Left ventricle myocardium inferior (tissue), 1 donor: ENCODE measurements at regions not wholly inside any gene's neighbourhood (a gene's known extent, or its start where the extent isn't known, plus 50 kb on each side); places are given as distances from the start of the nearest gene placed in this dataset.

Experiments
- DNase-seq: peaks from one replicate; pipeline ENCODE4 v3.0.0-alpha.2; 2020
- H3K27ac ChIP-seq: fragments of 200-600 bp; replicated peaks from 2 replicates; pipeline ENCODE4 v1.8.0; 2021
- H3K27me3 ChIP-seq: fragments of 200-600 bp; 2 replicates; pipeline ENCODE4 v1.8.0; 2021; ENCODE audit warnings: low read depth
- H3K36me3 ChIP-seq: fragments of 200-600 bp; 2 replicates; pipeline ENCODE4 v1.8.0; 2021
- H3K4me1 ChIP-seq: fragments of 200-600 bp; 2 replicates; pipeline ENCODE4 v1.8.0; 2021
- H3K4me3 ChIP-seq: fragments of 200-600 bp; 2 replicates; pipeline ENCODE4 v1.8.0; 2021; ENCODE audit warnings: mild to moderate bottlenecking, moderate library complexity
- H3K9me3 ChIP-seq: fragments of 200-600 bp; replicated peaks from 2 replicates; pipeline ENCODE4 v1.8.0; 2021
- CTCF ChIP-seq: fragments of 200-600 bp; IDR thresholded peaks from 2 replicates; pipeline ENCODE4 v1.8.0; 2021; ENCODE audit warnings: antibody characterized with exemption, mild to moderate bottlenecking, borderline replicate concordance
- intact Hi-C: fragments of 100-400 bp; cut with micrococcal nuclease; formaldehyde crosslinking; loops from one replicate; pipeline ENCODE4 v1.11.0; 2022
- donor health status: DM: no; HTN: yes; CAD: no; lungs with severe emphysema.

- intact Hi-C loops, result no loop called here
- no peak for TF ChIP-seq CTCF
- DNase-seq, result no peak
- no peak overlapping the region for H3K27ac ChIP-seq
- no peak overlapping the region for H3K4me3 ChIP-seq
- H3K9me3 ChIP-seq, result peaks cover 3% of the 10 kb centered on the region
- H3K27me3 ChIP-seq, result no peaks in the 10 kb centered on the region
- peaks cover 10% of the 10 kb centered on the region for H3K4me1 ChIP-seq
- H3K36me3 ChIP-seq, result no peaks in the 10 kb centered on the region
Measured at GRCh38 chr9:106758911-106759310, 104.1 kb upstream of the ZNF462 start.

GRCh38 chr9:106761493-106761892 lies 101.5 kb upstream of the ZNF462 start:
- H3K27ac ChIP-seq, result no peak overlapping the region

GRCh38 chr9:106766616-106767015 lies 96.3 kb upstream of the ZNF462 start:
- no peaks in the 10 kb centered on the region for H3K4me1 ChIP-seq
- no peak for DNase-seq

More at GRCh38 chr9:106761493-106761892, 101.5 kb upstream of the ZNF462 start:
- TF ChIP-seq CTCF, result no peak
- no peaks in the 10 kb centered on the region for H3K36me3 ChIP-seq
- no peaks in the 10 kb centered on the region for H3K4me1 ChIP-seq
- H3K9me3 ChIP-seq, result peaks cover 3% of the 10 kb centered on the region
- intact Hi-C loops, result no loop called here
- DNase-seq, result no peak
- no peak overlapping the region for H3K4me3 ChIP-seq
- H3K27me3 ChIP-seq, result no peaks in the 10 kb centered on the region

GRCh38 chr9:106769331-106769730 lies 93.6 kb upstream of the ZNF462 start:
- intact Hi-C loops, result no loop called here
- no peak overlapping the region for H3K27ac ChIP-seq
- no peak overlapping the region for H3K4me3 ChIP-seq
- H3K36me3 ChIP-seq, result no peaks in the 10 kb centered on the region
- no peaks in the 10 kb centered on the region for H3K9me3 ChIP-seq
- H3K4me1 ChIP-seq, result peaks cover 10% of the 10 kb centered on the region
- TF ChIP-seq CTCF, result no peak
- DNase-seq, result no peak
- no peaks in the 10 kb centered on the region for H3K27me3 ChIP-seq

More at GRCh38 chr9:106766616-106767015, 96.3 kb upstream of the ZNF462 start:
- peaks cover 3% of the 10 kb centered on the region for H3K9me3 ChIP-seq
- H3K36me3 ChIP-seq, result no peaks in the 10 kb centered on the region
- H3K27me3 ChIP-seq, result no peaks in the 10 kb centered on the region
- no peak for TF ChIP-seq CTCF
- H3K27ac ChIP-seq, result no peak overlapping the region
- intact Hi-C loops, result no loop called here
- H3K4me3 ChIP-seq, result no peak overlapping the region

- intact Hi-C loops, result no loop called here
- Histone ChIP-seq H3K27ac (no peak overlapping the region), H3K4me3 (no peak overlapping the region), H3K9me3 (no peaks in the 10 kb centered on the region), H3K27me3 (no peaks in the 10 kb centered on the region), H3K36me3 (no peaks in the 10 kb centered on the region), H3K4me1 (peaks cover 10% of the 10 kb centered on the region)
- TF ChIP-seq CTCF, result no peak
- peak; percentile 26 for DNase-seq
Measured at GRCh38 chr9:106771608-106772007, 91.4 kb upstream of the ZNF462 start.
